ENCODE measurements at regions not wholly inside any gene's neighbourhood (a gene's known extent, or its start where the extent isn't known, plus 50 kb on each side); places are given as distances from the start of the nearest gene placed in this dataset.

DNA sequence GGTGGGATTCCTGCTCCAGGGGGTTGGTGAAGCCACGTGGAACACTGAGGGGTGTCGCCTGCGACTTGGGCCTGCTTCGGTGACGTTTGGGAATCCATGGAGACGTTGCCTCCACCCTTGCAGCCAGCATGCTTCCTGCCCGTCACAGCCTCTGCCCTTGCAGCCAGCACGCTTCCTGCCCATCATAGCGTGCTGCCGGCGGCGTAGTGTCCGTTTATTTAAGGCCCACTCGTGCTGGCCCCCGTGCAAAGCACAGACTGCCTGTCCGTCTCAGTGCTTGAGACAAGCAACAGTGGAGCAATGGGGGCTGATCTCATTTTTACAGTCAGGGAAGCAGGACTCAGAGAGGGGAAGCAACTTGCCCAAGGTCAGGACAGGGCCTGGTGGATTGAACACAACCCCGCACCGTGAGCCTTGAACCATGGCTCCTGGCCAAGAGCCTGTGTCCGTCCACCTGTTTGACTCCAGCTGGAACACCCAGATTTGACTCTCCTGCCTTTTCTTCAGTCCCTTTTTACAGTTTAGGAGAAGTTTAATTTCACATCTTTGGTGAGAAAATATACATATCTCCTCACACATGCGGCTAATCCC lies 149.6 kb downstream of the TEX29 start:
- TF ChIP-seq, protein P1, sequence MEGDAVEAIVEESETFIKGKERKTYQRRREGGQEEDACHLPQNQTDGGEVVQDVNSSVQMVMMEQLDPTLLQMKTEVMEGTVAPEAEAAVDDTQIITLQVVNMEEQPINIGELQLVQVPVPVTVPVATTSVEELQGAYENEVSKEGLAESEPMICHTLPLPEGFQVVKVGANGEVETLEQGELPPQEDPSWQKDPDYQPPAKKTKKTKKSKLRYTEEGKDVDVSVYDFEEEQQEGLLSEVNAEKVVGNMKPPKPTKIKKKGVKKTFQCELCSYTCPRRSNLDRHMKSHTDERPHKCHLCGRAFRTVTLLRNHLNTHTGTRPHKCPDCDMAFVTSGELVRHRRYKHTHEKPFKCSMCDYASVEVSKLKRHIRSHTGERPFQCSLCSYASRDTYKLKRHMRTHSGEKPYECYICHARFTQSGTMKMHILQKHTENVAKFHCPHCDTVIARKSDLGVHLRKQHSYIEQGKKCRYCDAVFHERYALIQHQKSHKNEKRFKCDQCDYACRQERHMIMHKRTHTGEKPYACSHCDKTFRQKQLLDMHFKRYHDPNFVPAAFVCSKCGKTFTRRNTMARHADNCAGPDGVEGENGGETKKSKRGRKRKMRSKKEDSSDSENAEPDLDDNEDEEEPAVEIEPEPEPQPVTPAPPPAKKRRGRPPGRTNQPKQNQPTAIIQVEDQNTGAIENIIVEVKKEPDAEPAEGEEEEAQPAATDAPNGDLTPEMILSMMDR (IDR thresholded peaks at IDR 0.05) = no peak
- no peak for TF ChIP-seq POLR2A (IDR thresholded peaks at IDR 0.05)
- Histone ChIP-seq H3K36me3 (no peaks in the 10 kb centered on the region), H3K27me3 (no peaks in the 10 kb centered on the region), H3K4me3 (replicated peaks in 1 of 3) (no peak overlapping the region), H3K4me1 (peaks cover 0 to 6% of the 10 kb centered on the region in 2 donors), H3K9me3 (no peaks in the 10 kb centered on the region), H3K27ac (no peak overlapping the region)
- WGBS, 2 donors = 30 to 50% methylated on average over 19 to 20 of the region's 20 CpGs
- intact Hi-C loops (cut with DNase I) = no loop called here
- peak; percentile 54 to 57 for DNase-seq

DNA sequence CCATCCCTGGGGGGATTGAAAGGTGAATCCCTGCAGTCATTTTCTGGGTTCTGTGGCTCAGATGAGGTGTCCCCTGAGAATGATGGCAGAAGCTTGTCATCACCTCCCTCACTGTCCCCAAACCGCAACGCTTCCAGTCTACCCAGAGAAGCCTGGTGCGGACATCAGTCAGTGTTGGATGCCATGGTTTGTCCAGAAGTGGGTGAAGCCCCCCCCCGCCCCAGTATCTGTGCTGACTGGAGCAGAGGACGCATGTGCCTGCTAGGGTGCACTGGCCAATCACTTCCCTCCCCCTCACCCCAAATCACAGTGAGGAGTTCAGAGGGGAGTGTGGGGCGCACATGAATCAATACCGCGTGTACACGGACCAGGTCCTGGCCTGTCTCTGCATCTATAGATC lies 150.5 kb downstream of the TEX29 start:
- DNase-seq = no peak
- Histone ChIP-seq H3K27me3 (no peaks in the 10 kb centered on the region), H3K4me1 (peaks cover 0 to 6% of the 10 kb centered on the region in 2 donors), H3K36me3 (no peaks in the 10 kb centered on the region), H3K4me3 (replicated peaks in 1 of 3) (no peak overlapping the region), H3K9me3 (no peaks in the 10 kb centered on the region), H3K27ac (no peak overlapping the region)
- WGBS, 2 donors = 93 to 95% methylated on average over 9 of the region's 9 CpGs
- intact Hi-C loops (cut with DNase I) = no loop called here
- TF ChIP-seq POLR2A (IDR thresholded peaks at IDR 0.05) = no peak
- TF ChIP-seq, protein P1 (IDR thresholded peaks at IDR 0.05) = no peak

DNA sequence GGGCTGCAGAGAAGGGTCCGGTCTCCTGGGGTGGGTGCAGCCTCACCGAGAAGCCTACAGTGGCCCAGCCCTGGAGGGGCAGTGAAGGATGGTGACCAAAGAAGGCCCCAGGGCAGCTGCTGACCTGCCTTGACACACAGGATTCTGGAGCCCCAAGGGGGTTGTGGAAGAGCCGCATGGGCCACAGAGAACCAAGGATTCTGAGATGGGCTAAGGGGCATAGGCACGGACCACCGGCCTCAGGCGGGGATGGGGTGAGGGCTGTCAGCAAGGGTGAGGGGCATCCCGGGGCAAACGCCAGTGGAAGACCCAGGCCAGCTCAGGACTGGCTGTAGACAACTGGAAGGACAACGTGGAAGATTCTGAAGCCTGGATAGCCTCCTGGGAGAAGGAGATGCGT lies 151.6 kb downstream of the TEX29 start:
- 88 to 92% methylated on average over 10 of the region's 10 CpGs for WGBS, 2 donors
- intact Hi-C loops (cut with DNase I) = no loop called here
- Histone ChIP-seq H3K9me3 (no peaks in the 10 kb centered on the region), H3K4me1 (peaks cover 0 to 6% of the 10 kb centered on the region in 2 donors), H3K27ac (no peak overlapping the region), H3K36me3 (no peaks in the 10 kb centered on the region), H3K4me3 (replicated peaks in 1 of 3) (no peak overlapping the region), H3K27me3 (no peaks in the 10 kb centered on the region)
- no peak for TF ChIP-seq POLR2A (IDR thresholded peaks at IDR 0.05)
- TF ChIP-seq, protein P1 (IDR thresholded peaks at IDR 0.05) = no peak
- DNase-seq = no peak

DNA sequence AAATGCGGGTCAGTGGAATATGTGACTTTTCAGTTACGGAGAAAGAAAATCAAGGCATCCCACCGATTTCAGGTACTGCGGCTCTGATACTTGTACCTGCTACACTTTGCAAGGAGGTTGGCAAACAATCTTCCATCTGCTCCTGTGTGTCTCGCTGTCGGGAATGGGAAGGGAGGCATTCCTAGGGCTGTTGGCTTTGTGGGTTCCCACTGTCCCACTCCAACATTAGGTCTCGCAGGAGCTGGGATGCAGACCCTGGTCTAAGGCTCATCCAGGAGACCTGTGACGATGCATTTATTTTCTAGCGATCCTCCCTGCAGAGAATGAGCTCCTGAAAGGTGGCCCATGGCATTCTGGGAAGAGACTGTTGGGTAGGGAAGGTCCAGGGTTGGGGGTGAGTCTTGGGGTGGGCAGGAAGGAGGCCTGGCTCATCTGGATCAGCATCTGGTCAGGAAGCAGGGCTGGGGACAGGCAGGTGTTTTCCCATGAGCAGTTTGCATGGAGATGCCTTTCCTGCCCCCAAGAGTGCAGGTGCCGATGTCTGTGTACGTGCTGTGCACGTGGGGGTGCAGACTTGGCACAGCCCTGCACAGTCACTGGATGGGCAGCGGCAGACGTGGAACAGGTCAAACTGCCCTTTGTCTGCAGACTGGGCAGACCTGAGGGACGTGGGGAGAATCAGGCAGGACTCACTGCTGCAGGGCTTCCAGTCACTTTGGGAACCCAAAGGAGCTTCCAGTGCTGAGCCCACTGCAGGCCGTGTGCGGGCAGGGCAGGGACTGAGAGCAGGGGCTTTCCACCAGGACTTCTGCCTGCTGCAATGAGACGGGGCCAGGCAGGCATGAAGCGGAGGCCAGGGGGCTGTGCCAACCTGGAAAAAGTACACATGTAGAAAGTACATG lies 152.4 kb downstream of the TEX29 start:
- no peaks in the 10 kb centered on the region for H3K9me3 ChIP-seq
- TF ChIP-seq POLR2A (IDR thresholded peaks at IDR 0.05) = no peak
- TF ChIP-seq, protein P1 (IDR thresholded peaks at IDR 0.05) = no peak
- peaks cover 0 to 6% of the 10 kb centered on the region in 2 donors for H3K4me1 ChIP-seq
- no peak for DNase-seq
- no peak overlapping the region for H3K27ac ChIP-seq
- intact Hi-C loops (cut with DNase I) = no loop called here
- H3K36me3 ChIP-seq = no peaks in the 10 kb centered on the region
- no peaks in the 10 kb centered on the region for H3K27me3 ChIP-seq
- no peak overlapping the region for H3K4me3 ChIP-seq (replicated peaks in 1 of 3)
- WGBS, 2 donors = 73 to 79% methylated on average over 16 to 17 of the region's 19 CpGs
